Fibroblast of skin of back (primary cell): ENCODE measurements at regions not wholly inside any gene's neighbourhood (a gene's known extent, or its start where the extent isn't known, plus 50 kb on each side); places are given as distances from the start of the nearest gene placed in this dataset.
"Not testable (repeated sequence)": the region's sequence is repeated elsewhere in the genome, so short reads cannot be mapped to it uniquely, and the experiment has no call there.

ENCODE experiments used
- DNase-seq: peaks from one replicate; pipeline ENCODE4 v3.0.0-alpha.2; 2013

- no peak for DNase-seq
Observed at GRCh38 chr5:169411786-169412430, 111.0 kb upstream of the SLIT3 start.

GRCh38 chr5:169410996-169411783, 110.3 kb upstream of the SLIT3 start:
- no peak for DNase-seq

- DNase-seq, result no peak
Observed at GRCh38 chr5:169408731-169409130, 107.8 kb upstream of the SLIT3 start.

- DNase-seq, result no peak
Observed at GRCh38 chr5:169408171-169408570, 107.2 kb upstream of the SLIT3 start.

- no peak for DNase-seq
Observed at GRCh38 chr5:169404223-169404622, 103.3 kb upstream of the SLIT3 start.

GRCh38 chr5:169398515-169398914, 97.6 kb upstream of the SLIT3 start:
- no peak for DNase-seq

DNA sequence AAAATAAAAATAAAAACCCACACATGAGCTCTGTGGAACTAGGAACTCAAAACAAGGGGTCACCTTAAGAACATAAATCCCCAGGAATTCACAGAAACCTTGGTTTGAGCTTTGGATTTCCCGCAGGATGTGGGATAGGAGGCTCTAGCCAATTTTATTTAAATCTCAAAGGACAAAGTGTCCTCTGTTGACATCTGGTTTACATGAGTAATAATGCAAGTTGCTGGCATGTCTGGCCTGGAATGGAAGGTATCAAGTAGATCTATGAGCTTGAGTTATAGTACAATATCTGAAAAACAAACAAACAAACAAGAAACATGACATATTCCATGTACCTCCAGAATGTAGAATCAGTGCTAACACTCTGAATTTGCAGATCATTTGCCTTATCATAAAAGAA, 94.2 kb upstream of the SLIT3 start:
- DNase-seq, result no peak

- DNase-seq, result no peak
Observed at GRCh38 chr5:169394371-169394770, 93.4 kb upstream of the SLIT3 start.

GRCh38 chr5:169393907-169394306, 93.0 kb upstream of the SLIT3 start:
- no peak for DNase-seq

GRCh38 chr5:169390265-169390664, 89.3 kb upstream of the SLIT3 start:
- DNase-seq, result no peak

DNA sequence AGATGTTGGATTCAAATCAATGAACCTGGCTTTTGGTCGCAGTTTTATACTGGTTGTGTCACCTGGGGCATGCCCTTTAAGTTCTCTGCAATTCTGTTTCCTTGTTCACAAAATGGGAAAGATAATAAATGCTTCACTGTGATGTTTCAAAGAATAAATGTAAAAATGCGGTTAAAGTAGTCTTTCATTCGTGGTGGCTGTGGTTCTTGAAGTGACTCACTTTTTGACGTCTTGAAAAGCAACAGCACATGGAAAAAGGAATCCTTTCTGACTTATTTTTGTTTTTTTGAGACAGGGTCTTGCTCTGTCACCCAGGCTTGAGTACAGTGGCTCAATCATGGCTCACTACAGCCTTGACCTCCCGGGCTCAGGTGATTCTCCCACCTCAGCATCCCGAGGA, 88.4 kb upstream of the SLIT3 start:
- DNase-seq, result no peak

- DNase-seq, result no peak
Observed at GRCh38 chr5:169385636-169386035, 84.7 kb upstream of the SLIT3 start.

GRCh38 chr5:169384661-169385060, 83.7 kb upstream of the SLIT3 start:
- DNase-seq, result peak; percentile 12

- DNase-seq, result no peak
Observed at GRCh38 chr5:169374761-169375160, 73.8 kb upstream of the SLIT3 start.

- no peak for DNase-seq
Observed at GRCh38 chr5:169374111-169374510, 73.2 kb upstream of the SLIT3 start.

DNA sequence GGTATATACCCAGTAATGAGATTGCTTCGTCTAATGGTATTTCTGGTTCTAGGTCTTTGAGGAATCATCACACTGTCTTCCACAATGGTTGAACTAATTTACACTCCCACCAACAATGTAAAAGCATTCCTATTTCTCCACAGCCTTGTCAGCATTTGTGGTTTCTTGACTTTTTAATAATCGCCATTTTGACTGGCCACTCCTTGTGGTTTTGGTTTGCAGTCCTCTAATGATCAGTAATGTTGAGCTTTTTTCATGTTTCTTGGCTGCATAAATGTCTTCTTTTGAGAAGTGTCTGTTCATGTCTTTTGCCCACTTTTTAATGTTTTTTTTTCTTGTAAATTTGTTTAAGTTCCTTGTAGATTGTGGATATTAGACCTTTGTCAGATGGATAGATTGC, 70.9 kb upstream of the SLIT3 start:
- DNase-seq, result not testable (repeated sequence)

GRCh38 chr5:169369130-169369529, 68.2 kb upstream of the SLIT3 start:
- DNase-seq, result no peak

DNA sequence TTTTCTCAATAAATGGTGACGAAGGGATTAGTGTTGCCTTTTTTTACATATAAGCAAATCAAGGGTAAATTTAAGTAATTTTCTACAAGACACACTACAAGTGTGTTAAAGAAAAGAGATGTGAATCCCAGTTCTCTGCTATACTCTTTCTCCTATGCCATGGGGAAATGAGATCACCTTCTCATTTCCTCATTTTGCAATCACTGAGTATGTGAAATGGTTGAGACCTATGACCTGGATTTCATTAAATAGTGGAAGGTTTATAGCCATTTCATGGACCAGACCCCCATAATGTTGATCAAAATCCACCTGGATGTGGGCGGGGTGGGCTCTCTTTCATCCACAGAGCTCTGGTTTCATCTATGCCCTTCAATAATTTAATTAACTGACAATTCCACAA, 66.9 kb upstream of the SLIT3 start:
- no peak for DNase-seq

DNA sequence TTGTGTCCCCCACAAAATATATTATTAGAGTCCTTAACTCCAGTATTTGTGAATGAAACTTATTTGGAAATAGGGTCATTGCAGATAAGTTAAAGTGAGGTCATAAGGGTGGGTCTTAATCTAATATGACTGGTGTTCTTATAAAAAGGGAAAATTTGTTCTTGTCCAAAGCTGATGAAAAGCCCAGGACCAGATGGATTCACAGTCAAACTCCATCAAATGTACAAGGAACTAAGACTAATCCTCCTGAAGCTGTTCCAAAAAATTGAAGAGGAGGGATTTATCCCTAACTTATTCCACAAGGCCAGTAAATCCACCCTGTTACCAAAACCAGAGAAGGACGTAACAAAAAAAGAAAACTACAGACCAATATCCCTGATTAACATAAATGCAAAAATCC, 56.4 kb upstream of the SLIT3 start:
- no peak for DNase-seq

DNA sequence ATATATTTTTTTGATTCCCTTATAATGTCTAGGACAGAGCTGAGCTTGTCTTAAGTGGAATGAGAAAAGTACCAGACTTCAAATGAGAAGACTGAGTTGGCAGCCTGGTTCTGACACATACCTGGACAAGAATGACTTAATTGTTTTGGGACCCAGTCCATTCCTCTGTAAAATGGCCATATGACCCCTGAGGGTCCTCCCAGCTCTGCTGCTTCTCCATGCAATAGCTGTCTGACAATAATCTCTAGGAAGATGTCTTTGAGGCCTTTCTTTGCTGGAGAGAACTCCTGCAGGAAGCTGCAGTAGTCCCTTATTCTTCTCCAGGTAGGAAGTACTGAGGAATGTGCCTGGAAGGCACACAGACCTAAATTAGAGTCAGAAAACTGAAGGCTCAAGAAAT, 55.9 kb upstream of the SLIT3 start:
- no peak for DNase-seq

DNA sequence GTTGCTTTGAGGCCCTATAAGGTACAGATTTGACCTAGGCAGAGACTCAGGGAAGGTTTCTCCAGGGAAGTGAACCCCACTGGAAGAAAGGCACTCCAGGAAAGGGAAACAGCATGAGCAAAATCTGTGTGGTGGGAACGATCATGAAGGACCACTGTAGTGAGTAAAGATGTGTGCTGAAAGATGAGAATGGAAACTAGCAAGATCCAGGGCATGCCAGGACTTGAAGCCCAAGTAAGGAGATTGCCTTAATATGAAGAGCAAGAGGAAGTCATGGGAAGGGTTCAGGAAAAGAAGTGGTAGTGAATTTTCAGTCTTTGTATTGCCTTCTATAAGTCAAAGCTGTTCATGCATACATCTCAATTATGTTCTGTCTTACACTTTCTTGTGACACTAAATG, 55.2 kb upstream of the SLIT3 start:
- no peak for DNase-seq

- DNase-seq, result peak; percentile 39
Observed at GRCh38 chr5:169354921-169355320, 54.0 kb upstream of the SLIT3 start.

- peak; percentile 54 for DNase-seq
Observed at GRCh38 chr5:169354263-169354662, 53.3 kb upstream of the SLIT3 start.

DNA sequence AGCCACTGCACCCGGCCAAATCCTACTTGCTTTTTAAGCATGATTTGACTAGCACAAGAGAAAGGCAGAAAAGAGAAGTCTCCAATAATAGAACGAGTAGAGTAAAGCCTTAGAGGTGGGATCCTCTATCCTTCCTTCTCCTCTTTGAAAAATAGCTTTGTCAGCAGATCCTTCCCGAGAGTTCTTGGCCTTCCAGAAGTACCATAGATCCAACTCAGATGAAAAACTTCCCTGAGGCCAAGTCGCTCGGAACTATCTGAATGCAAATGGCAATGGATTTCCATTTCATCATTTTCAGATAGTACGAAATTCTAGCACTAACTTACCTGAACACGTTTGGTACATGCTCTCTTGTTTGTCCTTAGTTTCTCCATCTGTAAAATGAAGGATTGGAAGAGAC, 52.0 kb upstream of the SLIT3 start:
- DNase-seq, result no peak

DNA sequence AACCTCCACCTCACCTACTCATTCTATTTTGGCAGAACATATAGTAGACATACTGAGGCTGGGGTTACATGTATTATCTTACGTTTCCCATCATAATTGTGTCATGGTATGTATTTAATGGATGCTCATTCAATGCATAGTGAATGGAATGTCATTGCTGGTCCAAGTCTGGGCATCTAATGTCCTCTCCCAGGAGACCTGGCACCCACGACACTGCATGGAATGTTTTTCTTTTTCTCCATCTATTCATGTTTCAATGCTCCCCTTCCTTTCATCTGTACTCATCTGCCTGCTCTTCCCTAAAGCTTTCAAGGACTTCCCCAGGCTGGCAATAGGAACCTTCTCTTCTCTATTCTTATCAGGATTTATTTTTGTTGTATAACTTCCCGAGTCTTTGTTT, 50.8 kb upstream of the SLIT3 start:
- DNase-seq, result peak; percentile 50
